LNCaP clone FGC (cell line): ENCODE measurements at regions not wholly inside any gene's neighbourhood (a gene's known extent, or its start where the extent isn't known, plus 50 kb on each side); places are given as distances from the start of the nearest gene placed in this dataset.
A peak's percentile ranks its signal among the peaks of the same experiment; 100 is the strongest.
"Not testable (repeated sequence)": the region's sequence is repeated elsewhere in the genome, so short reads cannot be mapped to it uniquely, and the experiment has no call there.

Source experiments
- DNase-seq: peaks from one replicate; pipeline ENCODE4 v3.0.0-alpha.2; 2011; ENCODE audit warnings: low read depth
- H3K4me3 ChIP-seq: 2 replicates; pipeline ENCODE4 v1.5.1; 2011; ENCODE audit warnings: mild to moderate bottlenecking, low read depth, low read length, control low read depth
- TF ChIP-seq, protein P1 (sequence below): IDR thresholded peaks from 2 replicates; pipeline ENCODE4 v1.5.1; 2012; ENCODE audit warnings: mild to moderate bottlenecking; ENCODE audit not compliant: control insufficient read depth, insufficient read depth; ENCODE audit errors: extremely low read depth

DNA sequence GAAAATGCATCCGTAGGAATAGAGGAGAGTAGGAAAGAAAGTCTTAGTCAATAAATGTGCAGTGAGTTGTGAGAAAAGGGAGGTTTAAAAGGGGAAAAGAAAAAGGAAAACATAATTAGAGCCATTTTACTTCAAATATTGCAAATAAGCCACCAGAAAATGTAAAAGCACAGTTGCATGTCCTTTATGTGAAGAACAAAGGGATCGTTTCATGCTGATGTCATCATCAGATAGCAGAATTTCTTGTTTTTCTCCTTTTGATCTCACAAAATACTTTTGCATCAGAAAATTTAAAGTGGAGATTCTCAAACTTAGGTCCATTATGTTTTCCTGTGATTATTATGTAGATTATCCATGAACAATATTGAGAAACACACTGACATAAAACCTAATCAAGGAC, 166.7 kb downstream of the HAO1 start:
- H3K4me3 ChIP-seq, result no peak overlapping the region
- TF ChIP-seq, protein P1, sequence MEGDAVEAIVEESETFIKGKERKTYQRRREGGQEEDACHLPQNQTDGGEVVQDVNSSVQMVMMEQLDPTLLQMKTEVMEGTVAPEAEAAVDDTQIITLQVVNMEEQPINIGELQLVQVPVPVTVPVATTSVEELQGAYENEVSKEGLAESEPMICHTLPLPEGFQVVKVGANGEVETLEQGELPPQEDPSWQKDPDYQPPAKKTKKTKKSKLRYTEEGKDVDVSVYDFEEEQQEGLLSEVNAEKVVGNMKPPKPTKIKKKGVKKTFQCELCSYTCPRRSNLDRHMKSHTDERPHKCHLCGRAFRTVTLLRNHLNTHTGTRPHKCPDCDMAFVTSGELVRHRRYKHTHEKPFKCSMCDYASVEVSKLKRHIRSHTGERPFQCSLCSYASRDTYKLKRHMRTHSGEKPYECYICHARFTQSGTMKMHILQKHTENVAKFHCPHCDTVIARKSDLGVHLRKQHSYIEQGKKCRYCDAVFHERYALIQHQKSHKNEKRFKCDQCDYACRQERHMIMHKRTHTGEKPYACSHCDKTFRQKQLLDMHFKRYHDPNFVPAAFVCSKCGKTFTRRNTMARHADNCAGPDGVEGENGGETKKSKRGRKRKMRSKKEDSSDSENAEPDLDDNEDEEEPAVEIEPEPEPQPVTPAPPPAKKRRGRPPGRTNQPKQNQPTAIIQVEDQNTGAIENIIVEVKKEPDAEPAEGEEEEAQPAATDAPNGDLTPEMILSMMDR, result no peak
- no peak for DNase-seq

- TF ChIP-seq, protein P1, result no peak
- no peak overlapping the region for H3K4me3 ChIP-seq
- no peak for DNase-seq
Observed at GRCh38 chr20:7775072-7775471, 165.2 kb downstream of the HAO1 start.

DNA sequence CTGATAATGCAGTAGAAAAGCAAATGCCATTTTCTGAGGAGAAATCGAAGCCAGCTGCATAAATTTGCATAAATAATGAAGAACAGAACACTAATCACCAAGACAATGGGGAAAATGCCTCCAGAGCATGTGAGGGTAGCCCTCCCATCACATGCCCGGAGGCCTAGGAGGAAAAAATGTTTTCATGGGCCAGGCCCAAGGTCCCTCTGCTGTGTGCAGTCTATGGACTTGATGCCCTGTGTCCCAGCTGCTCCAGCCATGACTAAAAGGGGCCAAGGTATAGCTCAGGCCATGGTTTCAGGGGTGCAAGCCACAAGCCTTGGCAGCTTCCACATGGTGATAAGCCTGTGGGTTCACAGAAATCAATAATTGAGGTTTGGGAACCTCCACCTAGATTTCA, 164.1 kb downstream of the HAO1 start:
- DNase-seq, result no peak
- H3K4me3 ChIP-seq, result no peak overlapping the region
- TF ChIP-seq, protein P1, result no peak

- no peak for DNase-seq
- TF ChIP-seq, protein P1, result no peak
- H3K4me3 ChIP-seq, result no peak overlapping the region
Observed at GRCh38 chr20:7790189-7790588, 150.1 kb downstream of the HAO1 start.

GRCh38 chr20:7792150-7792869, 147.9 kb downstream of the HAO1 start:
- TF ChIP-seq, protein P1, result no peak
- DNase-seq, result no peak
- H3K4me3 ChIP-seq, result no peak overlapping the region

DNA sequence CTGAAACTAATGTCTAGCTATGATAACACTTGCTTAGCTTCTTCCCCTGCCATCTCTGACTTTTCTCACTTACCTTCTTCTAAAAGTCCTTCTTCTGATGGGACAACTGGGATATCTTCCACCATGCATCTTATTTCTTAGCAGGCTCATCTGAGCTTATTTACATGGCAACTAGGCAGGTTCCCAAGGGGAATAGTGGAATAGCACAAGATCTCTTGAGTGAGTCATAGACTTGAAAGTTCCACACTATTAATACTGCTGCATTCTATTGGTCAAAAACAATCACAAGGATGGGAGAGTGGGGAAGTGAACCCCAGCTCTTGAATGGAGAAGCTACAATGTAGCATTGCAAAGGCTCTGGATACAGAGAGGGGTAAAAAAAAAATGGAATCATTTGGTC, 142.1 kb downstream of the HAO1 start:
- TF ChIP-seq, protein P1, result no peak
- H3K4me3 ChIP-seq, result no peak overlapping the region
- no peak for DNase-seq

- H3K4me3 ChIP-seq, result no peak overlapping the region
- TF ChIP-seq, protein P1, result no peak
- DNase-seq, result no peak
Observed at GRCh38 chr20:7799862-7800261, 140.4 kb downstream of the HAO1 start.

- DNase-seq, result not testable (repeated sequence)
- H3K4me3 ChIP-seq, result peak overlapping the region; percentile 30
Observed at GRCh38 chr20:7803411-7804151, 136.7 kb downstream of the HAO1 start.
